ENCODE measurements at regions not wholly inside any gene's neighbourhood (a gene's known extent, or its start where the extent isn't known, plus 50 kb on each side); places are given as distances from the start of the nearest gene placed in this dataset.

- H3K9ac ChIP-seq (ENCODE audit: extremely low read depth, insufficient read length, low read length), result no peak overlapping the region
- H4K5ac ChIP-seq (ENCODE audit: insufficient read length, low read depth, low read length), result no peak overlapping the region
- no peak overlapping the region for H4K91ac ChIP-seq (ENCODE audit: insufficient read length, low read depth, low read length)
- no peaks in the 10 kb centered on the region for H3K79me2 ChIP-seq (ENCODE audit: insufficient read depth, low read length)
- no peak overlapping the region for H3K18ac ChIP-seq (ENCODE audit: insufficient read length, low read depth, low read length)
- no peaks in the 10 kb centered on the region for H3K23me2 ChIP-seq (ENCODE audit: insufficient read length, low read depth, low read length, poor library complexity, severe bottlenecking)
- no peak overlapping the region for H2AFZ ChIP-seq (ENCODE audit: low read length)
- H3K14ac ChIP-seq (ENCODE audit: insufficient read depth, low read length), result no peak overlapping the region
- TF ChIP-seq CTCF (conservative IDR thresholded peaks at IDR 0.05), result no peak
- Mint-ChIP-seq H3K36me3 (ENCODE audit: insufficient read depth in 1 of 3, low read depth in 3 of 3) (peaks cover 12 to 25% (median 21%) of the 10 kb centered on the region in 3 experiments), H3K9me3 (peaks cover 15 to 21% of the 10 kb centered on the region in 2 experiments), H3K27me3 (ENCODE audit: low read depth) (no peaks in the 10 kb centered on the region), H3K4me3 (no peak overlapping the region), H3K4me1 (0 out of 4 replicates have a peak, but pooled peaks cover 0 to 5% of the 10 kb centered on the region in 2 experiments), H3K27ac (no peak overlapping the region; a peak in 1 of 7 replicates)
- H3K4me1 ChIP-seq (ENCODE audit: insufficient read depth, low read length), result no peaks in the 10 kb centered on the region
- H4K20me1 ChIP-seq (ENCODE audit: control insufficient read depth, insufficient read depth, insufficient read length), result no peaks in the 10 kb centered on the region
- no peak overlapping the region for H2BK120ac ChIP-seq (ENCODE audit: low read depth, low read length, poor library complexity, severe bottlenecking)
- no peak overlapping the region for H3K23ac ChIP-seq (ENCODE audit: insufficient read length, low read depth, low read length)
- H3K56ac ChIP-seq (ENCODE audit: insufficient read length, low read depth, low read length), result no peak overlapping the region
- H4K8ac ChIP-seq (replicated peaks; ENCODE audit: insufficient read length, low read depth, low read length), result no peak overlapping the region
- no peaks in the 10 kb centered on the region for H3K27me3 ChIP-seq (ENCODE audit: insufficient read depth, low read length)
- no peak overlapping the region for H3K27ac ChIP-seq (ENCODE audit: insufficient read length, low read depth, low read length)
- H3K4me2 ChIP-seq (ENCODE audit: insufficient read depth, insufficient read length, low read length), result no peak overlapping the region
- WGBS (ENCODE audit: extremely low coverage, insufficient read length, low lambda C conversion rate), result no CpG with 5 or more reads among the region's 4 CpGs
- H3K79me1 ChIP-seq (ENCODE audit: insufficient read depth, low read depth, low read length, poor library complexity, severe bottlenecking), result peaks cover 3% of the 10 kb centered on the region
- no peak overlapping the region for H3K4ac ChIP-seq (ENCODE audit: low read depth, low read length)
- no peak for DNase-seq
- peaks cover 6% of the 10 kb centered on the region for H3K9me3 ChIP-seq (ENCODE audit: control insufficient read depth, low read depth, low read length)
- H2BK5ac ChIP-seq (ENCODE audit: insufficient read length, low read length), result no peak overlapping the region
- H2BK12ac ChIP-seq (ENCODE audit: insufficient read length, low read depth, low read length), result no peak overlapping the region
- H2BK15ac ChIP-seq (ENCODE audit: low read depth, low read length), result no peak overlapping the region
- H2AK5ac ChIP-seq (ENCODE audit: insufficient read length, low read length), result no peak overlapping the region
- H2BK20ac ChIP-seq (ENCODE audit: low read depth, low read length, poor library complexity, severe bottlenecking), result no peak overlapping the region
- no peak overlapping the region for H3T11ph ChIP-seq (ENCODE audit: low read length)
Observed at GRCh38 chr6:144378437-144378836, 93.3 kb downstream of the UTRN start.

Data from H9 (cell line).